ENCODE measurements at regions not wholly inside any gene's neighbourhood (a gene's known extent, or its start where the extent isn't known, plus 50 kb on each side); places are given as distances from the start of the nearest gene placed in this dataset.

GRCh38 chrX:39638526-39638925 lies 459.2 kb downstream of the BCOR start:
- TF ChIP-seq FOXA2 (IDR thresholded peaks at IDR 0.05), result no peak
- no peak for TF ChIP-seq ATF3 (IDR thresholded peaks at IDR 0.05)
- TF ChIP-seq CTCF (IDR thresholded peaks at IDR 0.05; ENCODE audit: low read depth, low read length, missing input control), result no peak
- no peak for TF ChIP-seq RXRA (IDR thresholded peaks at IDR 0.05)
- TF ChIP-seq RAD21 (IDR thresholded peaks at IDR 0.05), result no peak
- no peak for TF ChIP-seq HNF4G (IDR thresholded peaks at IDR 0.05)
- TF ChIP-seq FOXA1 (IDR thresholded peaks at IDR 0.05), result no peak
- no peak for TF ChIP-seq REST (IDR thresholded peaks at IDR 0.05)
- TF ChIP-seq JUND (IDR thresholded peaks at IDR 0.05), result no peak
- TF ChIP-seq HNF4A (conservative IDR thresholded peaks at IDR 0.05), result no peak
- TF ChIP-seq MAX (IDR thresholded peaks at IDR 0.05), result no peak
- TF ChIP-seq NR2F2 (IDR thresholded peaks at IDR 0.05), result no peak
- TF ChIP-seq YY1 (IDR thresholded peaks at IDR 0.05), result no peak
- no peak for TF ChIP-seq TAF1 (conservative IDR thresholded peaks at IDR 0.05)
- no peak for TF ChIP-seq GABPA (IDR thresholded peaks at IDR 0.05 in 1 of 2, conservative IDR thresholded peaks at IDR 0.05 in 1 of 2)
- TF ChIP-seq ZBTB33 (IDR thresholded peaks at IDR 0.05), result no peak
- TF ChIP-seq SP1 (IDR thresholded peaks at IDR 0.05), result no peak
- no peak for TF ChIP-seq EGR1 (IDR thresholded peaks at IDR 0.05; ENCODE audit: low read depth in 2 of 2)
- Histone ChIP-seq H3K27ac (ENCODE audit: low read depth in 1 of 2, low read length in 2 of 2) (no peak overlapping the region), H3K4me1 (ENCODE audit: control insufficient read depth in 4 of 4, insufficient read depth in 4 of 4, low read length in 3 of 4) (peaks cover 0 to 4% (median 2%) of the 10 kb centered on the region in 4 donors), H3K4me3 (ENCODE audit: low read depth in 1 of 3, low read length in 3 of 3) (no peak overlapping the region), H3K36me3 (ENCODE audit: control insufficient read depth in 4 of 4, insufficient read depth in 3 of 4, low read depth in 1 of 4, low read length in 3 of 4) (no peaks in the 10 kb centered on the region), H3K27me3 (ENCODE audit: control insufficient read depth in 4 of 4, insufficient read depth in 4 of 4, low read length in 3 of 4) (no peaks in the 10 kb centered on the region), H3K9ac (ENCODE audit: low read depth in 1 of 2, low read length in 2 of 2) (no peak overlapping the region), H3K9me3 (ENCODE audit: control insufficient read depth in 4 of 4, low read length in 3 of 4) (peaks cover 0 to 2% (median 0%) of the 10 kb centered on the region in 4 donors)
- DNase-seq (ENCODE audit: low spot score), result no peak
- WGBS, result 66% methylated on average over 2 of the region's 2 CpGs
